WTC11 (cell line): ENCODE measurements at regions not wholly inside any gene's neighbourhood (a gene's known extent, or its start where the extent isn't known, plus 50 kb on each side); places are given as distances from the start of the nearest gene placed in this dataset.
"Not testable (repeated sequence)": the region's sequence is repeated elsewhere in the genome, so short reads cannot be mapped to it uniquely, and the experiment has no call there.

Experiments used
- ATAC-seq: fragments of 200-7000 bp; cut with Tn5 transposase; 2 replicates; pipeline ENCODE4 v1.10.0; 2021; ENCODE audit warnings: mild to moderate bottlenecking, moderate library complexity
- CTCF ChIA-PET: fragments of 300-600 bp; sonication (Branson Sonifier 250); formaldehyde crosslinking; loops from one replicate; lab custom pipeline; 2021; ENCODE audit warnings: antibody characterized with exemption; lab: Charles Lee
- POLR2A ChIA-PET: fragments of 350-600 bp; sonication (Branson Sonifier 250); formaldehyde crosslinking; loops from one replicate; lab custom pipeline; 2021; ENCODE audit warnings: antibody characterized with exemption; lab: Charles Lee
- DNase-seq: peaks from one replicate; pipeline ENCODE4 v3.0.0; 2021; ENCODE audit warnings: low spot score
- H3K27ac Mint-ChIP-seq: 2 replicates; pipeline ENCODE4 v1.8.0; 2021; ENCODE audit warnings: mixed read lengths
- H3K27me3 Mint-ChIP-seq: 2 replicates; pipeline ENCODE4 v1.8.0; 2021; ENCODE audit warnings: low read depth, mild to moderate bottlenecking, moderate library complexity, mixed read lengths
- H3K36me3 Mint-ChIP-seq: 2 replicates; pipeline ENCODE4 v1.8.0; 2021; ENCODE audit warnings: mixed read lengths
- H3K4me1 Mint-ChIP-seq: 2 replicates; pipeline ENCODE4 v1.8.0; 2022; ENCODE audit warnings: mixed read lengths
- H3K4me3 Mint-ChIP-seq: 2 replicates; pipeline ENCODE4 v1.8.0; 2021; ENCODE audit warnings: mild to moderate bottlenecking, moderate library complexity, mixed read lengths
- H3K9me3 Mint-ChIP-seq: 2 replicates; pipeline ENCODE4 v1.8.0; 2021; ENCODE audit warnings: mixed read lengths
- ATF2 ChIP-seq: sonication (generic); formaldehyde crosslinking; IDR thresholded peaks from 2 replicates; pipeline ENCODE4 v1.8.1; 2022; ENCODE audit warnings: low read depth, missing genetic modification reagents, borderline replicate concordance
- CBFB ChIP-seq: sonication (generic); formaldehyde crosslinking; IDR thresholded peaks from 2 replicates; pipeline ENCODE4 v1.8.1; 2022; ENCODE audit warnings: mild to moderate bottlenecking, low read depth, missing genetic modification reagents
- E2F5 ChIP-seq: sonication (generic); formaldehyde crosslinking; IDR thresholded peaks from 2 replicates; pipeline ENCODE4 v1.8.1; 2022; ENCODE audit warnings: mild to moderate bottlenecking, moderate library complexity, missing genetic modification reagents
- ETV6 ChIP-seq: sonication (generic); formaldehyde crosslinking; IDR thresholded peaks from 2 replicates; pipeline ENCODE4 v1.8.1; 2022; ENCODE audit warnings: mild to moderate bottlenecking, missing genetic modification reagents
- IRF1 ChIP-seq: sonication (generic); formaldehyde crosslinking; IDR thresholded peaks from 2 replicates; pipeline ENCODE4 v1.8.0; 2023; ENCODE audit warnings: missing genetic modification reagents
- MLX ChIP-seq: sonication (generic); formaldehyde crosslinking; IDR thresholded peaks from 2 replicates; pipeline ENCODE4 v1.8.1; 2023; ENCODE audit warnings: mild to moderate bottlenecking, missing genetic modification reagents, moderate library complexity
- MYBL2 ChIP-seq: sonication (generic); formaldehyde crosslinking; IDR thresholded peaks from 2 replicates; pipeline ENCODE4 v1.8.1; 2023; ENCODE audit warnings: mild to moderate bottlenecking, moderate library complexity, missing genetic modification reagents
- NFE2L1 ChIP-seq: sonication (generic); formaldehyde crosslinking; IDR thresholded peaks from 2 replicates; pipeline ENCODE4 v1.8.1; 2023; ENCODE audit warnings: missing genetic modification reagents
- SMAD3 ChIP-seq: sonication (generic); formaldehyde crosslinking; IDR thresholded peaks from 2 replicates; pipeline ENCODE4 v1.8.0; 2022; ENCODE audit warnings: missing genetic modification reagents, mild to moderate bottlenecking, borderline replicate concordance
- SMAD4 ChIP-seq: sonication (generic); formaldehyde crosslinking; IDR thresholded peaks from 2 replicates; pipeline ENCODE4 v1.8.0; 2022; ENCODE audit warnings: mild to moderate bottlenecking, missing genetic modification reagents
- STAT6 ChIP-seq: sonication (generic); formaldehyde crosslinking; conservative IDR thresholded peaks from 2 replicates; pipeline ENCODE4 v1.8.1; 2023; ENCODE audit warnings: mild to moderate bottlenecking, low read depth, missing genetic modification reagents, moderate library complexity
- TP53 ChIP-seq: sonication (generic); formaldehyde crosslinking; IDR thresholded peaks from 2 replicates; pipeline ENCODE4 v1.8.1; 2023; ENCODE audit warnings: mild to moderate bottlenecking, missing genetic modification reagents
- USF2 ChIP-seq: sonication (generic); formaldehyde crosslinking; IDR thresholded peaks from 2 replicates; pipeline ENCODE4 v1.8.1; 2023; ENCODE audit warnings: mild to moderate bottlenecking, missing genetic modification reagents, moderate library complexity
- ZNF512 ChIP-seq: sonication (generic); formaldehyde crosslinking; IDR thresholded peaks from 2 replicates; pipeline ENCODE4 v1.8.1; 2022; ENCODE audit warnings: missing genetic modification reagents, borderline replicate concordance
- ZNF671 ChIP-seq: fragments of 250-450 bp; sonication (Bioruptor Pico); IDR thresholded peaks from 2 replicates; pipeline ENCODE4 v1.8.0; 2021; ENCODE audit warnings: mild to moderate bottlenecking

GRCh38 chr6:112936504-112936903, 589.4 kb downstream of the RFPL4B start (continued):
- TF ChIP-seq STAT6 (CRISPR knock-in tag) (no peak), USF2 (CRISPR knock-in tag) (no peak)

GRCh38 chr6:112937690-112938089, 590.6 kb downstream of the RFPL4B start:
- H3K4me3 Mint-ChIP-seq, CTCF ChIA-PET, H3K9me3 Mint-ChIP-seq: not testable (repeated sequence)

GRCh38 chr6:112938650-112939049, 591.5 kb downstream of the RFPL4B start:
- ATAC-seq, result no peak
- no peaks in the 10 kb centered on the region for H3K27me3 Mint-ChIP-seq
- no peak overlapping the region for H3K4me3 Mint-ChIP-seq
- TF ChIP-seq TP53 (CRISPR knock-in tag) (no peak), ETV6 (CRISPR knock-in tag) (no peak), ZNF512 (CRISPR knock-in tag) (no peak), SMAD3 (CRISPR knock-in tag) (no peak), MLX (CRISPR knock-in tag) (no peak), ZNF671 (CRISPR knock-in tag) (no peak), NFE2L1 (CRISPR knock-in tag) (no peak), ATF2 (CRISPR knock-in tag) (no peak), MYBL2 (CRISPR knock-in tag) (no peak), SMAD4 (no peak), IRF1 (no peak), CBFB (CRISPR knock-in tag) (no peak), E2F5 (CRISPR knock-in tag) (no peak)
- TF ChIP-seq, all 79 proteins: peak for 0
- DNase-seq, result no peak
- H3K27ac Mint-ChIP-seq, result no peak overlapping the region
- CTCF ChIA-PET, result no interaction called here
- H3K36me3 Mint-ChIP-seq, result no peaks in the 10 kb centered on the region
- POLR2A ChIA-PET, result no interaction called here
- no peaks in the 10 kb centered on the region for H3K4me1 Mint-ChIP-seq
- no peaks in the 10 kb centered on the region for H3K9me3 Mint-ChIP-seq

More at GRCh38 chr6:112937690-112938089, 590.6 kb downstream of the RFPL4B start:
- H3K27ac Mint-ChIP-seq, H3K27me3 Mint-ChIP-seq, H3K36me3 Mint-ChIP-seq, H3K4me1 Mint-ChIP-seq, ATAC-seq, POLR2A ChIA-PET, DNase-seq: not testable (repeated sequence)
